ENCODE measurements at regions not wholly inside any gene's neighbourhood (a gene's known extent, or its start where the extent isn't known, plus 50 kb on each side); places are given as distances from the start of the nearest gene placed in this dataset.

DNA sequence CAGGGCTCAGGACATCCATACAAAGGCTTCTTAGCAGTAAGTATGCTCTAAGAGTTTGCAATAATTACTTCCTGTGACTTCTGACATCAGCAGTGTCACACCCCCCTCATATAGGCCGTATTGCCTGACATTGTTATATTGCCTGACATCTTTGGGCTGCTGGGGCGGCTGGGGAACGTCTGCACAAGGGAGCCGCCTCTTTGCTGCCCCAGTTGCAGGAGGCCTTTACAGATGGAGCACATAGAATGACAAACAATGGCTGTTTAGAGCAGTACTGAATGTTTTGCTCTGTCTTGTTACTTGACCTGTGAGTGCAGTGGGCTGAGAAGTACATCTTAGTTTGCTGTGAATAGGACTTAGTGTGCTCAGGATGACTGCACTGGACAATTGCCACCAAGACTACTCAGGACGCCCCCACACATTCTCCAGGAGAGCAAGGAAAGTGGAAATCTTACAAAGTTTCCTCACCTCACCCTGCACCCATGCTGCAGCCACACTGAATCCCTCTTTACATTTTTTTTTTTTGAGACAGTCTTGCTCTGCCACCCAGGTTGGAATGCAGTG, 65.4 kb upstream of the SPOCK1 start:
- TF ChIP-seq, protein P1, sequence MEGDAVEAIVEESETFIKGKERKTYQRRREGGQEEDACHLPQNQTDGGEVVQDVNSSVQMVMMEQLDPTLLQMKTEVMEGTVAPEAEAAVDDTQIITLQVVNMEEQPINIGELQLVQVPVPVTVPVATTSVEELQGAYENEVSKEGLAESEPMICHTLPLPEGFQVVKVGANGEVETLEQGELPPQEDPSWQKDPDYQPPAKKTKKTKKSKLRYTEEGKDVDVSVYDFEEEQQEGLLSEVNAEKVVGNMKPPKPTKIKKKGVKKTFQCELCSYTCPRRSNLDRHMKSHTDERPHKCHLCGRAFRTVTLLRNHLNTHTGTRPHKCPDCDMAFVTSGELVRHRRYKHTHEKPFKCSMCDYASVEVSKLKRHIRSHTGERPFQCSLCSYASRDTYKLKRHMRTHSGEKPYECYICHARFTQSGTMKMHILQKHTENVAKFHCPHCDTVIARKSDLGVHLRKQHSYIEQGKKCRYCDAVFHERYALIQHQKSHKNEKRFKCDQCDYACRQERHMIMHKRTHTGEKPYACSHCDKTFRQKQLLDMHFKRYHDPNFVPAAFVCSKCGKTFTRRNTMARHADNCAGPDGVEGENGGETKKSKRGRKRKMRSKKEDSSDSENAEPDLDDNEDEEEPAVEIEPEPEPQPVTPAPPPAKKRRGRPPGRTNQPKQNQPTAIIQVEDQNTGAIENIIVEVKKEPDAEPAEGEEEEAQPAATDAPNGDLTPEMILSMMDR (conservative IDR thresholded peaks at IDR 0.05; ENCODE audit: low read length) = no peak
- no peak for TF ChIP-seq EZH2phosphoT487 (IDR thresholded peaks at IDR 0.05; ENCODE audit: borderline replicate concordance, low read depth, low read length)

All from OCI-LY7 (cell line).